Fibroblast of lung (primary cell): ENCODE measurements at regions not wholly inside any gene's neighbourhood (a gene's known extent, or its start where the extent isn't known, plus 50 kb on each side); places are given as distances from the start of the nearest gene placed in this dataset.

Experiments
- DNase-seq, 2 donors: peaks; one replicate each; pipeline versions ENCODE4 v3.0.0 to v3.0.0-alpha.2; 2010; ENCODE audit warnings: low read depth in 2 of 2
- H2AFZ ChIP-seq: 2 replicates; pipeline ENCODE4 v1.5.1; 2012; ENCODE audit warnings: low read length, control low read depth, inconsistent platforms
- H3K27ac ChIP-seq: 2 replicates; pipeline ENCODE4 v1.5.1; 2011; ENCODE audit warnings: low read length, control low read depth; ENCODE audit not compliant: insufficient read depth
- H3K27me3 ChIP-seq: 2 replicates; pipeline ENCODE4 v1.5.1; 2011; ENCODE audit warnings: mild to moderate bottlenecking, low read length; ENCODE audit not compliant: control insufficient read depth, insufficient read depth
- H3K36me3 ChIP-seq: 2 replicates; pipeline ENCODE4 v1.5.1; 2011; ENCODE audit warnings: low read length; ENCODE audit not compliant: control insufficient read depth, insufficient read depth
- H3K4me1 ChIP-seq: 2 replicates; pipeline ENCODE4 v1.5.1; 2011; ENCODE audit warnings: low read length; ENCODE audit not compliant: control insufficient read depth, insufficient read depth; ENCODE audit errors: extremely low read depth
- H3K4me2 ChIP-seq: 2 replicates; pipeline ENCODE4 v1.5.1; 2011; ENCODE audit warnings: low read length, control low read depth; ENCODE audit not compliant: insufficient read depth; ENCODE audit errors: extremely low read depth
- H3K4me3 ChIP-seq, 4 experiments: fragments of 200-600 bp in 1 of 4; sonication (generic) in 1 of 4; replicated peaks in 1 of 4; 2 replicates each; pipeline ENCODE4 v1.5.1; 2011 to 2016; ENCODE audit warnings: low read length in 4 of 4, low read depth in 3 of 4, mild to moderate bottlenecking in 3 of 4, control low read depth in 2 of 4, inconsistent platforms in 1 of 4, mixed read lengths in 1 of 4; ENCODE audit not compliant: insufficient read depth in 1 of 4; ENCODE audit errors: control extremely low read depth in 1 of 4
- H3K79me2 ChIP-seq: 2 replicates; pipeline ENCODE4 v1.5.1; 2012; ENCODE audit warnings: mild to moderate bottlenecking, low read length, inconsistent platforms; ENCODE audit not compliant: control insufficient read depth, insufficient read depth
- H3K9ac ChIP-seq: 2 replicates; pipeline ENCODE4 v1.5.1; 2011; ENCODE audit warnings: mild to moderate bottlenecking, low read length, control low read depth; ENCODE audit not compliant: insufficient read depth
- H3K9me3 ChIP-seq: 2 replicates; pipeline ENCODE4 v1.5.1; 2012; ENCODE audit warnings: low read depth, low read length; ENCODE audit not compliant: control insufficient read depth, insufficient read depth
- H4K20me1 ChIP-seq: 2 replicates; pipeline ENCODE4 v1.5.1; 2011; ENCODE audit warnings: low read length; ENCODE audit not compliant: control insufficient read depth, insufficient read depth; ENCODE audit errors: extremely low read depth
- CTCF ChIP-seq, 2 donors: IDR thresholded peaks in 1 of 2; conservative IDR thresholded peaks in 1 of 2; 1 replicate in 1 of 2; 2 replicates in 1 of 2; pipeline ENCODE4 v1.5.1; 2011 to 2012; ENCODE audit warnings: low read length in 2 of 2, control low read depth in 1 of 2, inconsistent platforms in 1 of 2, low read depth in 1 of 2, mild to moderate bottlenecking in 1 of 2
- EZH2 ChIP-seq: IDR thresholded peaks from 2 replicates; pipeline ENCODE4 v1.5.1; 2012; ENCODE audit warnings: low read length, control low read depth, mild to moderate bottlenecking; ENCODE audit errors: missing control alignments

GRCh38 chr13:109867766-109868165, 81.4 kb upstream of the IRS2 start:
- Histone ChIP-seq H4K20me1 (no peaks in the 10 kb centered on the region), H3K27me3 (no peaks in the 10 kb centered on the region), H3K4me3 (no peak overlapping the region), H3K9ac (no peak overlapping the region), H3K27ac (no peak overlapping the region), H3K79me2 (no peaks in the 10 kb centered on the region), H3K36me3 (no peaks in the 10 kb centered on the region), H2AFZ (no peak overlapping the region), H3K9me3 (no peaks in the 10 kb centered on the region), H3K4me2 (no peak overlapping the region), H3K4me1 (peaks cover 10% of the 10 kb centered on the region)
- no peak for TF ChIP-seq EZH2
- no peak for DNase-seq

GRCh38 chr13:109862627-109863026, 76.2 kb upstream of the IRS2 start:
- H4K20me1 ChIP-seq, result no peaks in the 10 kb centered on the region
- peak; percentile 63 to 70 for DNase-seq
- no peaks in the 10 kb centered on the region for H3K36me3 ChIP-seq
- no peak overlapping the region for H3K27ac ChIP-seq
- H3K4me3 ChIP-seq, result no peak overlapping the region
- H3K9me3 ChIP-seq, result no peaks in the 10 kb centered on the region
- no peaks in the 10 kb centered on the region for H3K27me3 ChIP-seq
- peaks cover 2% of the 10 kb centered on the region for H3K4me1 ChIP-seq
- no peak for TF ChIP-seq CTCF (conservative IDR thresholded peaks at IDR 0.05 in 1 of 2, IDR thresholded peaks at IDR 0.05 in 1 of 2; ENCODE audit: low read depth in 1 of 2, low read length in 2 of 2)
- no peak for TF ChIP-seq EZH2
- no peak overlapping the region for H2AFZ ChIP-seq
- no peak overlapping the region for H3K4me2 ChIP-seq
- H3K9ac ChIP-seq, result no peak overlapping the region
- H3K79me2 ChIP-seq, result no peaks in the 10 kb centered on the region

GRCh38 chr13:109859898-109860297, 73.5 kb upstream of the IRS2 start:
- Histone ChIP-seq H2AFZ (no peak overlapping the region), H3K4me2 (no peak overlapping the region)
- no peak for DNase-seq

More at GRCh38 chr13:109859898-109860297, 73.5 kb upstream of the IRS2 start:
- H4K20me1 ChIP-seq, result no peaks in the 10 kb centered on the region
- no peaks in the 10 kb centered on the region for H3K79me2 ChIP-seq
- H3K36me3 ChIP-seq, result no peaks in the 10 kb centered on the region
- no peaks in the 10 kb centered on the region for H3K9me3 ChIP-seq
- H3K27ac ChIP-seq, result no peak overlapping the region
- H3K27me3 ChIP-seq, result no peaks in the 10 kb centered on the region
- no peak overlapping the region for H3K9ac ChIP-seq
- TF ChIP-seq CTCF (conservative IDR thresholded peaks at IDR 0.05 in 1 of 2, IDR thresholded peaks at IDR 0.05 in 1 of 2; ENCODE audit: low read depth in 1 of 2, low read length in 2 of 2), result no peak
- TF ChIP-seq EZH2, result no peak
- no peak overlapping the region for H3K4me3 ChIP-seq
- peaks cover 2% of the 10 kb centered on the region for H3K4me1 ChIP-seq
